ENCODE measurements at regions not wholly inside any gene's neighbourhood (a gene's known extent, or its start where the extent isn't known, plus 50 kb on each side); places are given as distances from the start of the nearest gene placed in this dataset.
A peak's percentile ranks its signal among the peaks of the same experiment; 100 is the strongest.

DNA sequence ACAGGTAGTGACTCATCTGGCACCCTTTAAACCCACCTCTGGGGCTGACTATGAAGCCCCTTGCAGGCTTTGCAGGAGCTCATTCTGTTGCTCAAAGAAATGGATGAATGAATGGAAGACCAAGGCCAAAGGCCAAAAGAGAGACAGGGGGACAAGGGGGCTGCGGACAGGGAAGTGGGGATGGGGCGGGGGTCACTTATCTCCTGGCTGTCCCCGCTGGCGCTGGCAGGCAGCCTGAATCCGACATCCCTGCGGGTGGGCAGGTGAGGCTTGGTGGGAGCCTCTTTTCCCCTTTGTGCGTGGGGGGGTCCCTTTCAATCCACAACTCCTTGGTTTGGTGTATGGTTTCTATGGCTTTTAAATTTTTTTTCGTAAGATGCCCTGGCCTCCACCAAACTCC is 239.6 kb upstream of the C1orf174 start:
- H3K27ac ChIP-seq = no peak overlapping the region

DNA sequence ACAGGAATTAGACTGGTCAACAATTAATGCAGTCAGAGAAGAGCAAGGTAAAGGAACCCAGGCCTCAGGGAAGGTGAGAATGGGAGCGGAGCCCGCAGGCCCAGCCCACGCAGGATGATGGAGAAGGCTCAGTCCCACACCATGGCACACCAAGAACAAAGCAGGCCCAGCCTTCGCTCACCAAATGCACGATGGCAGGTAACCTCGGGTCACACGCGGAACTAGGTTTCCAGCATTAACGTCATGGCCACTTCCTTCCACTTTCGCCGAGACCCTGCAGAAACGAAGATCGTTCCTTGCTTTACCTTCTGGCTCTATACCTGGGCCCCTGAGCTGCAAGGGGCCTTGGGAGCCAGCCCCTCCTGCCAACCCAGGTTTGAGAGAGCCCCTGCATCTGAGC is 240.2 kb upstream of the C1orf174 start:
- DNase-seq = no peak
- H3K27ac ChIP-seq = no peak overlapping the region
- no peaks in the 10 kb centered on the region for H3K36me3 ChIP-seq
- H3K27me3 ChIP-seq = peaks cover 16% of the 10 kb centered on the region
- ATAC-seq = no peak
- intact Hi-C loops (cut with DNase I) = no loop called here
- no peaks in the 10 kb centered on the region for H3K9me3 ChIP-seq
- TF ChIP-seq, protein P1, sequence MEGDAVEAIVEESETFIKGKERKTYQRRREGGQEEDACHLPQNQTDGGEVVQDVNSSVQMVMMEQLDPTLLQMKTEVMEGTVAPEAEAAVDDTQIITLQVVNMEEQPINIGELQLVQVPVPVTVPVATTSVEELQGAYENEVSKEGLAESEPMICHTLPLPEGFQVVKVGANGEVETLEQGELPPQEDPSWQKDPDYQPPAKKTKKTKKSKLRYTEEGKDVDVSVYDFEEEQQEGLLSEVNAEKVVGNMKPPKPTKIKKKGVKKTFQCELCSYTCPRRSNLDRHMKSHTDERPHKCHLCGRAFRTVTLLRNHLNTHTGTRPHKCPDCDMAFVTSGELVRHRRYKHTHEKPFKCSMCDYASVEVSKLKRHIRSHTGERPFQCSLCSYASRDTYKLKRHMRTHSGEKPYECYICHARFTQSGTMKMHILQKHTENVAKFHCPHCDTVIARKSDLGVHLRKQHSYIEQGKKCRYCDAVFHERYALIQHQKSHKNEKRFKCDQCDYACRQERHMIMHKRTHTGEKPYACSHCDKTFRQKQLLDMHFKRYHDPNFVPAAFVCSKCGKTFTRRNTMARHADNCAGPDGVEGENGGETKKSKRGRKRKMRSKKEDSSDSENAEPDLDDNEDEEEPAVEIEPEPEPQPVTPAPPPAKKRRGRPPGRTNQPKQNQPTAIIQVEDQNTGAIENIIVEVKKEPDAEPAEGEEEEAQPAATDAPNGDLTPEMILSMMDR (IDR thresholded peaks at IDR 0.05) = no peak
- no peak overlapping the region for H3K4me3 ChIP-seq
- H3K4me1 ChIP-seq = no peaks in the 10 kb centered on the region

More for the DNA sequence above, 239.6 kb upstream of the C1orf174 start:
- no peak for DNase-seq
- TF ChIP-seq, protein P1 (IDR thresholded peaks at IDR 0.05) = no peak
- Histone ChIP-seq H3K9me3 (no peaks in the 10 kb centered on the region), H3K36me3 (no peaks in the 10 kb centered on the region), H3K4me1 (no peaks in the 10 kb centered on the region), H3K27me3 (peaks cover 16% of the 10 kb centered on the region), H3K4me3 (no peak overlapping the region)
- ATAC-seq = no peak
- intact Hi-C loops (cut with DNase I) = no loop called here

DNA sequence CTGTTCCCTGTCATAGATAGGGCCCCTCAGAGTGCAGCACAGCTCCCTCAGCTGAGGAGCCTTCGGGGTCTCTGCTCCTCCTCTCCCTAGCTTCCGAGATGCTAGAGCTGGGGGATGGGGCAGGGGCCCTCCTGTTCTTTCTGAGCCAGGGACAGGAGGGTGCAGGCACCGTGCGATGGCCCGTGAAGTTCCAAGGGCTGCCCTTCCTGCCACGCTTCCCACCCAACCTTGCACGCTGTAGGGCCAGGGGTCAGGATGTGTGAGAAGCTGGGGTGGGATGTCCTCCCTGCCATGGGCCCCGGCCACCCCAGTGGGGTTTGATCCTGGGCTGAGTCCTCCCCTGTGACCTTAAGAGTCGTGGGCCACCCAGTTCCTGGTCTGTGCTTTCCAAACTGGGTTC is 240.7 kb upstream of the C1orf174 start:
- ATAC-seq (no peak), DNase-seq (no peak)
- Histone ChIP-seq H3K27ac (no peak overlapping the region), H3K4me1 (no peaks in the 10 kb centered on the region), H3K36me3 (no peaks in the 10 kb centered on the region), H3K4me3 (no peak overlapping the region), H3K9me3 (no peaks in the 10 kb centered on the region), H3K27me3 (peaks cover 16% of the 10 kb centered on the region)
- intact Hi-C loops (cut with DNase I) = no loop called here
- TF ChIP-seq, protein P1 (IDR thresholded peaks at IDR 0.05) = no peak

DNA sequence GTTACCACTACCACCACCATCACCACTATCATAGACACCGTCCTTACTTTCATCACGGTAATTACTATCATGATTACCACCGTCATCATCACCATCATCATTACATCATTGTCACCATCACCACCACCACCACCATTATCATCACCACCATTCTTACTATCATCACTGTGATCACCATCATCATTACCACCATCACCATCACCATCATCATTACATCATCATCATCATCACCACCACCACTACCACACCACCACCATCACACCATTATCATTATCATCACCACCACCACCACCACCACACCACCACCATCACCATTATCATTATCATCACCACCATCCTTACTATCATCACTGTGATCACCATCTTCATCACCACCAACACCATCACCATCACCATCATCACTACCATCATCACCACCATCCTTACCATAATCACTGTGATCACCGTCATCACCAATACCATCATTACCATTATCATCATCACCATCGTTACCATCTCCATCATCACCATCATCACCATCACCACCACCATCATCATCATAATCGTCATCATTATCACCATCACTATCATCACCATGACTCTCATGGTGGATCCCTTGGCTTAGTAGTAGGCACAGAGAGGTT is 244.4 kb upstream of the C1orf174 start:
- intact Hi-C loops (cut with DNase I) = no loop called here
- no peak overlapping the region for H3K4me3 ChIP-seq
- peak; percentile 22 for ATAC-seq

DNA sequence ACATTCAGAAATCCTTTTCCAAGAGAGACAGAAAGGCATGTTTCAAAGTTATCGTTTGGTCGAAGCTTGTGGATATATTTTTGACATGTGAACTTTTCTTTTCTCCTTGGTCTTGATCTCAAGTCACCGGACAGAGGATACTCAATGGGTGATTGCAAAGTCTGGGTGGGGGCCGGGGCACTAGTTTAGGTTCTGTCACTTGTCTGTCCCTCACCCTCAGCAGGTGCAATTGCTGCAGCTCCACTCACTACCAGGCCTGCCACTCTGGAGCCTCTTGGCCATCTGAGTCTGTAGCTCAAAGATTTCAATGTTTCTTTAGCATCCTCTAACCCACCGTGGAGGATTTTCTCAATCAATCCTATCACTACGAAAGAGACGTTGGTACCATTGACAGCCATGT is 246.0 kb upstream of the C1orf174 start:
- Histone ChIP-seq H3K4me3 (no peak overlapping the region), H3K27ac (no peak overlapping the region), H3K9me3 (no peaks in the 10 kb centered on the region), H3K36me3 (no peaks in the 10 kb centered on the region), H3K27me3 (peaks cover 3% of the 10 kb centered on the region), H3K4me1 (no peaks in the 10 kb centered on the region)
- intact Hi-C loops (cut with DNase I) = no loop called here
- ATAC-seq (no peak), DNase-seq (no peak)
- TF ChIP-seq, protein P1 (IDR thresholded peaks at IDR 0.05) = no peak

More for the DNA sequence above, 244.4 kb upstream of the C1orf174 start:
- TF ChIP-seq, protein P1 (IDR thresholded peaks at IDR 0.05) = no peak
- Histone ChIP-seq H3K9me3 (no peaks in the 10 kb centered on the region), H3K27me3 (peaks cover 16% of the 10 kb centered on the region), H3K4me1 (no peaks in the 10 kb centered on the region), H3K36me3 (no peaks in the 10 kb centered on the region), H3K27ac (no peak overlapping the region)
- DNase-seq = no peak

DNA sequence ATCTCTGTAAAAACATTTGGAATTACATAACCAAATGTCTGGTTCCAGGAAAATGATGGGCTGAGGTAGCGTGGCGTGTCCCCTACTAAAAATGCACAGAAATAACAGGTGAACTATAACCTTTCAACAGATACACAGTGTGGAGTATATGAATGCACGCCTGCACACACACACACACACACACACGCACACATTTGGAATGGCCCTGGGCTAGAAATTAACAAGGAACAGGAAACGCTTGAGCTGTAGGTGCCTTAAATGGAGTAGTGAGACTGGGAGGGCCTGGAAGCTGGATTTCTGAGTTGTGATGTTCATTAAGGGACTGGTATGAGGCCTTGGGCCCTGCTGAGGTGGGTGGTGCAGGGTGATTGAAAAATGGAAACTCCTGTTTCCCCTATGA is 246.5 kb upstream of the C1orf174 start:
- H3K27me3 ChIP-seq = no peaks in the 10 kb centered on the region
- TF ChIP-seq, protein P1 (IDR thresholded peaks at IDR 0.05) = no peak
- ATAC-seq (no peak), DNase-seq (no peak)
- H3K27ac ChIP-seq = no peak overlapping the region
- H3K9me3 ChIP-seq = no peaks in the 10 kb centered on the region
- H3K4me3 ChIP-seq = no peak overlapping the region
- H3K36me3 ChIP-seq = no peaks in the 10 kb centered on the region
- intact Hi-C loops (cut with DNase I) = no loop called here
- H3K4me1 ChIP-seq = no peaks in the 10 kb centered on the region
